Progenitor cell of endocrine pancreas (in vitro differentiated cells): ENCODE measurements at regions not wholly inside any gene's neighbourhood (a gene's known extent, or its start where the extent isn't known, plus 50 kb on each side); places are given as distances from the start of the nearest gene placed in this dataset.

ENCODE experiments used
- DNase-seq: peaks from one replicate; pipeline ENCODE4 v3.0.0; 2021; ENCODE audit warnings: low spot score; ENCODE audit not compliant: unreplicated experiment
- H3K27ac Mint-ChIP-seq: 2 replicates; pipeline ENCODE4 v1.8.0; 2021; ENCODE audit warnings: mild to moderate bottlenecking, moderate library complexity, mixed read lengths
- H3K27me3 Mint-ChIP-seq: 2 replicates; pipeline ENCODE4 v1.8.0; 2021; ENCODE audit warnings: mixed read lengths
- H3K36me3 Mint-ChIP-seq: 2 replicates; pipeline ENCODE4 v1.8.0; 2022; ENCODE audit warnings: mixed read lengths; ENCODE audit not compliant: insufficient read depth
- H3K4me1 Mint-ChIP-seq: 2 replicates; pipeline ENCODE4 v1.8.0; 2021; ENCODE audit warnings: low read depth, mixed read lengths
- H3K4me3 Mint-ChIP-seq: 2 replicates; pipeline ENCODE4 v1.8.0; 2021; ENCODE audit warnings: low read depth, mild to moderate bottlenecking, moderate library complexity, mixed read lengths
- H3K9me3 Mint-ChIP-seq: 2 replicates; pipeline ENCODE4 v1.8.0; 2021; ENCODE audit warnings: low read depth, mixed read lengths
- CTCF ChIP-seq: fragments of 200-600 bp; sonication (generic); IDR thresholded peaks from one replicate; pipeline ENCODE4 v1.5.0; 2021; ENCODE audit warnings: antibody characterized with exemption, mild to moderate bottlenecking; ENCODE audit not compliant: unreplicated experiment

DNA sequence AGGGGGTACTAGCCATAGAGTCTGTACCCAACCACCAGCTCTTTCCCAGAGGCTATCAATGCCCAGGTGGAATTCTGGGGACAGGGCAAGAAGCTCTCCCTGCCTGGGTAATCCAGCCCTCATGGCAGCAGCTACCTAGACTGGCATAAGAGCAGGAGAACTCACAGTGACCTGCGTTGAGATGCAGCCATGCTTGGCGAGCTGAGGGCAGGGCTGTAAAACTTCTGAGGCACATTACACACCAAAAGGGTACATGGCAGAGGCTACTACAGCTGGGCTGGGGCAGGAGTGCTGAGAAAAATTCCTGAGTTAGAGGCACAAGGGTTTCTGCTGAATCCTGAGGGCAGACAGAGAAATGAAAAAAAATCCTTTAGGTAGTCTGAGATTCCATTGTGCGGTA is 927.9 kb upstream of the B3GALT2 start:
- Mint-ChIP-seq H3K9me3 (no peaks in the 10 kb centered on the region), H3K4me1 (no peaks in the 10 kb centered on the region), H3K27ac (no peak overlapping the region), H3K27me3 (no peaks in the 10 kb centered on the region), H3K36me3 (no peaks in the 10 kb centered on the region), H3K4me3 (no peak overlapping the region)
- no peak for DNase-seq
- TF ChIP-seq CTCF: no peak

- no peaks in the 10 kb centered on the region for H3K27me3 Mint-ChIP-seq
- no peaks in the 10 kb centered on the region for H3K36me3 Mint-ChIP-seq
- no peaks in the 10 kb centered on the region for H3K9me3 Mint-ChIP-seq
- H3K4me3 Mint-ChIP-seq: no peak overlapping the region
- no peak for TF ChIP-seq CTCF
- no peak for DNase-seq
- no peaks in the 10 kb centered on the region for H3K4me1 Mint-ChIP-seq
- H3K27ac Mint-ChIP-seq: no peak overlapping the region
Measured at GRCh38 chr1:194105381-194105780, 919.0 kb upstream of the B3GALT2 start.

GRCh38 chr1:194104247-194104844 is 917.9 kb upstream of the B3GALT2 start:
- H3K4me3 Mint-ChIP-seq: no peak overlapping the region
- H3K9me3 Mint-ChIP-seq: no peaks in the 10 kb centered on the region
- H3K4me1 Mint-ChIP-seq: no peaks in the 10 kb centered on the region
- no peak for DNase-seq
- H3K36me3 Mint-ChIP-seq: no peaks in the 10 kb centered on the region
- no peak for TF ChIP-seq CTCF
- no peaks in the 10 kb centered on the region for H3K27me3 Mint-ChIP-seq
- H3K27ac Mint-ChIP-seq: no peak overlapping the region

GRCh38 chr1:194103516-194104246 is 917.3 kb upstream of the B3GALT2 start:
- Mint-ChIP-seq H3K36me3 (no peaks in the 10 kb centered on the region), H3K27me3 (no peaks in the 10 kb centered on the region), H3K9me3 (no peaks in the 10 kb centered on the region), H3K27ac (no peak overlapping the region), H3K4me1 (no peaks in the 10 kb centered on the region), H3K4me3 (no peak overlapping the region)
- no peak for TF ChIP-seq CTCF
- no peak for DNase-seq

DNA sequence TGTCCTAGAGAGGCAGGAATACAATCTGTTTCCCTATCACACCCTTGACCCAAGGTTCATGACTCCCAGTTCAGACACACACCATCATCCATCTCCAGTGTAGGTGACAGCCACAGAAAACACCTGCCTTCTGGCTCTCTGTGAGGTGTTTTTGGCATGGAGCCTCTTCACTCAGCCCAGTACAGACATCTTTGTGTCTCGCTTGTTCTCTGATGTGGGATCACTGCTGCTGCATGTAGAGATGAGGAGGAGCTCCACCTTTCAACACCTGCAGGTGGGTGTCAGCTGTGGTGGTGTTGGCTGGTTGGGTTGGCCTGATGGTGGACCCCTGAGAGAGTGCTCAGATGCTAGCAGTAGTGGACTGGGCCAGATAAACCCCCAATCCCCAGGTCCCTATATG is 916.7 kb upstream of the B3GALT2 start:
- Mint-ChIP-seq H3K9me3 (no peaks in the 10 kb centered on the region), H3K36me3 (no peaks in the 10 kb centered on the region), H3K4me3 (no peak overlapping the region), H3K27ac (no peak overlapping the region), H3K4me1 (no peaks in the 10 kb centered on the region), H3K27me3 (no peaks in the 10 kb centered on the region)
- TF ChIP-seq CTCF: no peak
- DNase-seq: no peak
